GM10266 (cell line): ENCODE measurements at regions not wholly inside any gene's neighbourhood (a gene's known extent, or its start where the extent isn't known, plus 50 kb on each side); places are given as distances from the start of the nearest gene placed in this dataset.

Source experiments
- DNase-seq: peaks from one replicate; pipeline ENCODE4 v3.0.0; 2012; ENCODE audit errors: extremely low spot score
- CTCF ChIP-seq: IDR thresholded peaks from 2 replicates; pipeline ENCODE4 v1.5.1; 2012; ENCODE audit warnings: mild to moderate bottlenecking, low read depth; ENCODE audit not compliant: control insufficient read depth, insufficient read depth; ENCODE audit errors: missing control alignments

GRCh38 chr5:85017261-85017660 lies 632.6 kb upstream of the EDIL3 start:
- DNase-seq = no peak
- no peak for TF ChIP-seq CTCF

GRCh38 chr5:85030316-85031084 lies 645.8 kb upstream of the EDIL3 start:
- no peak for TF ChIP-seq CTCF
- DNase-seq = no peak

DNA sequence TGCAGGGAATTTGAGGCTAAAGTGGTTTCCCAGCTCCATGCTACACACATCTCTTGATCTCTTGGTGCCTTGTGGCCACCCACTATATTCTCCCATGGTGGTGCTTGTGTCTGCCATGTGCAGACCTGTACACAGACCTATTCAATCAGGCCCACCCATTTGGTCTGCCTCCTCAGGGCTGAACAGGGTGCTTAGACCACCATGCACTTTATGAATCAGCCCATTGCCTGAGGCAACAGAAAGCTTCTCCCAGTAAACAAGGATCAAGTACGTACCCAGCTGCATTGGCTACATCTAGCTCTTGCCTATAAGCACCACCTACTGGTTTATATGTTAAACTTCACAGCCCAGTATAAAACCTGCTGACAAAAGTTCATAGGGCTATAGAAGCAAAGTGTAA lies 664.3 kb upstream of the EDIL3 start:
- TF ChIP-seq CTCF = no peak
- no peak for DNase-seq

DNA sequence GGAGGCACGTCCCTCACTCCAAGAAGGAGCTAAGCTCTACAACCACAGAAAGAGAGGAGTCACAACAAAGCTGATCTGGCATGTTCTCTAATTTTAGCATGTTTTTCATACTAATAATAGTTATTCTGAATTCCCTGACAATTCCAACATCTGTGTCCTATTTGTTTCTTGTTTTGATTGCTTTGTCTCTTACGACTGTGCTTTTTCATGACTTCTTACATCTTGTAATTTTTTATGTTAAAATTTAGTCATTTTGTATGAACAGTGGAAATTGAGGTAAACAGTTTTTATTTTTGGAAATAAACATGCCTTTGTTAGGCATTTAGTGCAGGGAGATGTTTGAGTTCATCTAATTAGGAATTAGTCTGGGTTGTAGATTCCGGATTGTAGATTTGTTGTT lies 668.1 kb upstream of the EDIL3 start:
- no peak for TF ChIP-seq CTCF
- no peak for DNase-seq

- no peak for TF ChIP-seq CTCF
- no peak for DNase-seq
Observed at GRCh38 chr5:85069659-85070640, 685.3 kb upstream of the EDIL3 start.

GRCh38 chr5:85077581-85077980 lies 692.9 kb upstream of the EDIL3 start:
- no peak for TF ChIP-seq CTCF
- DNase-seq = no peak
